KMS-11 (cell line): ENCODE measurements at regions not wholly inside any gene's neighbourhood (a gene's known extent, or its start where the extent isn't known, plus 50 kb on each side); places are given as distances from the start of the nearest gene placed in this dataset.

ENCODE experiments used
- H2AFZ ChIP-seq: fragments of 200-600 bp; sonication (generic); 2 replicates; pipeline ENCODE4 v1.6.1; 2016; ENCODE audit warnings: antibody characterized with exemption, mixed run types, low read depth
- H3K27ac ChIP-seq: fragments of 200-600 bp; sonication (generic); 2 replicates; pipeline ENCODE4 v1.6.1; 2016; ENCODE audit warnings: mild to moderate bottlenecking, mixed run types
- H3K27me3 ChIP-seq: fragments of 200-600 bp; sonication (generic); 2 replicates; pipeline ENCODE4 v1.6.1; 2017; ENCODE audit warnings: mild to moderate bottlenecking, low read depth, mixed run types, moderate library complexity; ENCODE audit not compliant: insufficient read depth
- H3K36me3 ChIP-seq: fragments of 200-600 bp; sonication (generic); 2 replicates; pipeline ENCODE4 v1.6.1; 2017; ENCODE audit warnings: mild to moderate bottlenecking, mixed run types; ENCODE audit not compliant: insufficient read depth
- H3K4me1 ChIP-seq: fragments of 200-600 bp; sonication (generic); 2 replicates; pipeline ENCODE4 v1.6.1; 2016; ENCODE audit warnings: mild to moderate bottlenecking, low read depth, mixed run types; ENCODE audit not compliant: poor library complexity, severe bottlenecking
- H3K4me2 ChIP-seq: fragments of 200-600 bp; sonication (generic); 2 replicates; pipeline ENCODE4 v1.7.0; 2016; ENCODE audit warnings: mild to moderate bottlenecking, mixed run types
- H3K4me3 ChIP-seq: fragments of 200-600 bp; sonication (generic); IDR thresholded peaks from 2 replicates; pipeline ENCODE4 v1.6.1; 2017; ENCODE audit warnings: low read depth, low read length, mixed read lengths; ENCODE audit not compliant: insufficient read depth
- H3K79me2 ChIP-seq: fragments of 200-600 bp; sonication (generic); 2 replicates; pipeline ENCODE4 v1.6.1; 2016; ENCODE audit warnings: low read depth, mixed run types; ENCODE audit not compliant: insufficient read depth
- H3K9ac ChIP-seq: fragments of 200-600 bp; sonication (generic); 2 replicates; pipeline ENCODE4 v1.6.1; 2016; ENCODE audit warnings: mild to moderate bottlenecking, mixed run types
- H4K20me1 ChIP-seq: fragments of 200-600 bp; sonication (generic); 2 replicates; pipeline ENCODE4 v1.6.1; 2016; ENCODE audit warnings: mild to moderate bottlenecking, mixed run types; ENCODE audit not compliant: insufficient read depth
- TF ChIP-seq, protein P1 (sequence below): fragments of 200-600 bp; sonication (generic); conservative IDR thresholded peaks from 2 replicates; pipeline ENCODE4 v1.6.1; 2017; ENCODE audit warnings: low read depth, mild to moderate bottlenecking, antibody characterized with exemption, low read length, moderate library complexity, mixed read lengths

DNA sequence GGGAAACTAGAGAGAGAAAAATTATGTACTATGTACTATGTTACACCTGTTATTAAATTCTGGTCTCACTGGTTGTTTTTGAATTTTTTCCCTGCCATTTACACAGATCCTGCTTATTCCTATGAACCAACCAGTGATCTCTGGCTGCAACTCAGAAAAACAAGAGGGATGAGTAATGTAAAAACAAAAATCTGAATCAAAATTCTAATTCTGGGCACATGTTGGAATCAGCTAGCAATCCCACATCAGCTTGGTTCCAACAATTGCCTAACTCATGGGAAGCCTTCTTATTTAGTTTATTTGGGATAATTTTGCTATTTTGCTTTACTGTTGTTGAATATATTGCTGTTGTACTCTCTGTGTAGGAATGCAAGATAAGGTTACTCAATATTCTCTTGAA is 78.3 kb downstream of the PLK2 start:
- Histone ChIP-seq H2AFZ (no peak overlapping the region), H3K4me2 (no peak overlapping the region), H3K4me1 (no peaks in the 10 kb centered on the region)

DNA sequence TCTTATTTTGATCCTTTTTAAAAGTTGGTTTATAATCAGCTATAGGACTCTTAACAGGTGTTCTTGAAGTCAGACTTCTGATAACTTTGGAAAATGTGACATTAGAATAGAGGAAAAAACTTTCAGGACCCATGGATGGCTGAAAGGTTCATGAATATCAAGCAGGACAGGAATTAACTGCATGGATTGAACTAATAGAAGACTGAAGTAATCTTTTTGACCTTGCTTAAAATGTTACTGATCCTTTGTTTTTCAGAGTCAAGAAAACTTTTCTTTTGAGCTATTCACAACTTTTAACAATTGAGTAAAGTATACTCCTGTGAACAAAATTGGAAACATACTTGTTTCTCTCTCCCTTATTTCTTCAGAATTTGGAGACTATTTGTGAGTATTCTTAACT is 79.2 kb downstream of the PLK2 start:
- H3K27ac ChIP-seq = no peak overlapping the region
- no peaks in the 10 kb centered on the region for H4K20me1 ChIP-seq
- H3K36me3 ChIP-seq = no peaks in the 10 kb centered on the region
- no peaks in the 10 kb centered on the region for H3K4me1 ChIP-seq
- no peak overlapping the region for H3K4me3 ChIP-seq
- no peak overlapping the region for H3K4me2 ChIP-seq
- TF ChIP-seq, protein P1, sequence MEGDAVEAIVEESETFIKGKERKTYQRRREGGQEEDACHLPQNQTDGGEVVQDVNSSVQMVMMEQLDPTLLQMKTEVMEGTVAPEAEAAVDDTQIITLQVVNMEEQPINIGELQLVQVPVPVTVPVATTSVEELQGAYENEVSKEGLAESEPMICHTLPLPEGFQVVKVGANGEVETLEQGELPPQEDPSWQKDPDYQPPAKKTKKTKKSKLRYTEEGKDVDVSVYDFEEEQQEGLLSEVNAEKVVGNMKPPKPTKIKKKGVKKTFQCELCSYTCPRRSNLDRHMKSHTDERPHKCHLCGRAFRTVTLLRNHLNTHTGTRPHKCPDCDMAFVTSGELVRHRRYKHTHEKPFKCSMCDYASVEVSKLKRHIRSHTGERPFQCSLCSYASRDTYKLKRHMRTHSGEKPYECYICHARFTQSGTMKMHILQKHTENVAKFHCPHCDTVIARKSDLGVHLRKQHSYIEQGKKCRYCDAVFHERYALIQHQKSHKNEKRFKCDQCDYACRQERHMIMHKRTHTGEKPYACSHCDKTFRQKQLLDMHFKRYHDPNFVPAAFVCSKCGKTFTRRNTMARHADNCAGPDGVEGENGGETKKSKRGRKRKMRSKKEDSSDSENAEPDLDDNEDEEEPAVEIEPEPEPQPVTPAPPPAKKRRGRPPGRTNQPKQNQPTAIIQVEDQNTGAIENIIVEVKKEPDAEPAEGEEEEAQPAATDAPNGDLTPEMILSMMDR = no peak
- no peak overlapping the region for H2AFZ ChIP-seq
- H3K79me2 ChIP-seq = no peaks in the 10 kb centered on the region
- H3K27me3 ChIP-seq = no peaks in the 10 kb centered on the region
- H3K9ac ChIP-seq = no peak overlapping the region

More for the DNA sequence above, 78.3 kb downstream of the PLK2 start:
- H4K20me1 ChIP-seq = no peaks in the 10 kb centered on the region
- H3K27me3 ChIP-seq = no peaks in the 10 kb centered on the region
- TF ChIP-seq, protein P1 = no peak
- H3K9ac ChIP-seq = no peak overlapping the region
- H3K4me3 ChIP-seq = no peak overlapping the region
- no peaks in the 10 kb centered on the region for H3K79me2 ChIP-seq
- H3K27ac ChIP-seq = no peak overlapping the region
- H3K36me3 ChIP-seq = no peaks in the 10 kb centered on the region

DNA sequence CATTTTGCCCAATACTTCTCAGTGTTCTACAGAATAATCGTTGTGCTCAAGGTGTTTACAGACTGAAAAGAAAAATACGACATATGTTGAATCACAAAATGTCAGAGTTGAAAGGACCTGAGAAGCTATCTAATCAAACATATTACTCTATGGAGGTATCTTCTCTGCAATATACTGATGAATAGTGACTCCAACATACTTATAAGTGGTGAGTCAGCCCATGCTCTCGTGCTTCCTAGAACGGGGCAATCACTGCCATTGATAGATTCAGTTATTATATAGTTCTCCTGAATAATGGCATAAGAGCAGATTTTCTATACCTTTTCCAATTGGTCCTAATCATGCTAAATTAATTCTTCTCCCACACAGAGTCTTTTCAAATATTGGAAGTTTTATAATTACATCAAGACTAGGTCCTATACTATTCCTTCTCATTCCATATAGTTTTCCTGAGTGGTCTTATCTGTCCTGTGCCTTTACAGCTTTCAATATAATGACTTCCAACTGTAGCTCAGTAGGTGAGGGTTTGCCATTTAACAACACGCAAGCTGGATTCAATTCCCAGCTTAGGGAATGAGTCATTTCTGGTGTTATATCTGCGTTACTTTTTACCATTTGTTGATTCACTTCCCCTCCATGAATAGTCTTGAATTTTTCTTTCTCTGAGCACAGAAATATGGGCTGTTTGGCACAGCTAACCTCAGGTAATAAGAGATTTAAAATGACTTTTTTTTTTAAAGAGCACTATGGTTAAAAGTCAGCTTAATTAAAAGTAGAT is 81.1 kb downstream of the PLK2 start:
- no peak overlapping the region for H3K4me2 ChIP-seq
- no peaks in the 10 kb centered on the region for H3K79me2 ChIP-seq
- no peaks in the 10 kb centered on the region for H3K27me3 ChIP-seq
- H3K27ac ChIP-seq = no peak overlapping the region
- TF ChIP-seq, protein P1 = no peak
- H3K4me1 ChIP-seq = no peaks in the 10 kb centered on the region
- H3K36me3 ChIP-seq = no peaks in the 10 kb centered on the region
- H3K4me3 ChIP-seq = no peak overlapping the region
- no peaks in the 10 kb centered on the region for H4K20me1 ChIP-seq
- no peak overlapping the region for H2AFZ ChIP-seq
- H3K9ac ChIP-seq = no peak overlapping the region

DNA sequence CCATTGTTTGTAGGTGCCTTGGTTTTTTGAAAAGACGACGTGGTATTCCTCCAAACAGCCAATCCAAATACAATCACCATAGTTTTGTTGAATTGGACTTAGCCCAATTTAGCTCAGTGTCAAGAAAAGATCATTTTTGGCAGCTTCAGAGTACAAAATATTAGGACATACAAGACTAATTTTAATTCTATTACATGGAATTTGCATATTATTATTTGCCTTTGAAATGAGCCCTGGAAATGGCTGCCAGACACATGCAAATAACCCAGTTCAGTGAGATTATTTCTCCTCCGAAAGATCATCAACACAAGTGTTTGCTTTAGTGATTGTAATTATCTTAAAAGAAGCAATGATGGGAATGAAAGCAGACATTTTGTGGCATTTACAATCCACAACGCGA is 89.3 kb downstream of the PLK2 start:
- no peak overlapping the region for H3K9ac ChIP-seq
- no peaks in the 10 kb centered on the region for H3K27me3 ChIP-seq
- no peaks in the 10 kb centered on the region for H3K79me2 ChIP-seq
- no peaks in the 10 kb centered on the region for H3K36me3 ChIP-seq
- H3K4me2 ChIP-seq = no peak overlapping the region
- H3K4me3 ChIP-seq = no peak overlapping the region
- TF ChIP-seq, protein P1 = no peak
- H4K20me1 ChIP-seq = no peaks in the 10 kb centered on the region
- no peak overlapping the region for H3K27ac ChIP-seq
- no peaks in the 10 kb centered on the region for H3K4me1 ChIP-seq
- H2AFZ ChIP-seq = no peak overlapping the region
